ENCODE measurements at regions not wholly inside any gene's neighbourhood (a gene's known extent, or its start where the extent isn't known, plus 50 kb on each side); places are given as distances from the start of the nearest gene placed in this dataset.
"Not testable (repeated sequence)": the region's sequence is repeated elsewhere in the genome, so short reads cannot be mapped to it uniquely, and the experiment has no call there.

DNA sequence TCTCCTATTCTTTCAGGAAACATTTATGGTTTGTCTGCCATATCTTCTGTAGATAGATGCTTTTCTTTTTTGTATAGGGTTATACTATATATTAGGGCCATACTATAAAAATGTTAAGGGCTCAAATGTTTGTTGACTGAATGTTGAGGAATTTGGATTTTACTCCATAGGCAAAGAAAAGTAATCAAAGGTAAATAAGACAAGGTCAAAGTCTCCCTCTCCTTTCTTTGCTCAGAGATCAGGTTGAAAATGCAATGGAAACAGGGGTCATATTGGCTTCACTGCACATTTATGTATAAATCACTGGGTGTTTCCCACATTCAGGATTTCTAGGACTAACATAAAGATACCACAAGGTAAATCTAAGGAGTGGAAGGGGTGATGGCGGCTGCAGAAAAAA is 291.4 kb upstream of the FZD8 start:
- Histone ChIP-seq H3K4me1 (ENCODE audit: insufficient read depth, poor library complexity, severe bottlenecking) (no peaks in the 10 kb centered on the region), H3K4me3 (ENCODE audit: severe bottlenecking) (no peak overlapping the region), H3K27ac (ENCODE audit: poor library complexity, severe bottlenecking) (no peak overlapping the region), H3K27me3 (ENCODE audit: insufficient read depth, poor library complexity, severe bottlenecking) (no peaks in the 10 kb centered on the region), H3K9me3 (ENCODE audit: severe bottlenecking) (no peaks in the 10 kb centered on the region), H3K36me3 (ENCODE audit: low read depth) (no peaks in the 10 kb centered on the region)
- TF ChIP-seq, protein P1, sequence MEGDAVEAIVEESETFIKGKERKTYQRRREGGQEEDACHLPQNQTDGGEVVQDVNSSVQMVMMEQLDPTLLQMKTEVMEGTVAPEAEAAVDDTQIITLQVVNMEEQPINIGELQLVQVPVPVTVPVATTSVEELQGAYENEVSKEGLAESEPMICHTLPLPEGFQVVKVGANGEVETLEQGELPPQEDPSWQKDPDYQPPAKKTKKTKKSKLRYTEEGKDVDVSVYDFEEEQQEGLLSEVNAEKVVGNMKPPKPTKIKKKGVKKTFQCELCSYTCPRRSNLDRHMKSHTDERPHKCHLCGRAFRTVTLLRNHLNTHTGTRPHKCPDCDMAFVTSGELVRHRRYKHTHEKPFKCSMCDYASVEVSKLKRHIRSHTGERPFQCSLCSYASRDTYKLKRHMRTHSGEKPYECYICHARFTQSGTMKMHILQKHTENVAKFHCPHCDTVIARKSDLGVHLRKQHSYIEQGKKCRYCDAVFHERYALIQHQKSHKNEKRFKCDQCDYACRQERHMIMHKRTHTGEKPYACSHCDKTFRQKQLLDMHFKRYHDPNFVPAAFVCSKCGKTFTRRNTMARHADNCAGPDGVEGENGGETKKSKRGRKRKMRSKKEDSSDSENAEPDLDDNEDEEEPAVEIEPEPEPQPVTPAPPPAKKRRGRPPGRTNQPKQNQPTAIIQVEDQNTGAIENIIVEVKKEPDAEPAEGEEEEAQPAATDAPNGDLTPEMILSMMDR (IDR thresholded peaks at IDR 0.05; ENCODE audit: poor library complexity, severe bottlenecking), result no peak
- ATAC-seq (ENCODE audit: low read depth), result no peak
- no peak for DNase-seq (ENCODE audit: low spot score)

DNA sequence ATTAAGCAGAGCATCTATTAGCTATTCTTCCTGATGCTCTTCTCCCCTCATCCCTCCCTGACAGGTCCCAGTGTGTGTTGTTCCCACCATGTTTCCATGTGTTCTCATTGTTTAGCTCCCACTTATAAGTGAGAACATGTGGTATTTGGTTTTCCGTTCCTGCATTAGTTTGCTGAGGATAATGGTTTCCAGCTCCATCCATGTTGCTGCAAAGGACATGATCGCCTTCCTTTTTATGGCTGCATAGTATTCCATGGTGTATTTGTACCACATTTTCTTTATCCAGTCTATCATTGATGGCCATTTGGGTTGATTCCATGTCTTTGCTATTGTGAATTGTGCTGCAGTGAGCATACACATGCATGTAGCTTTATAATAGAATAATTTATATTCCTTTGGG is 287.9 kb upstream of the FZD8 start:
- not testable (repeated sequence) for H3K27me3 ChIP-seq (ENCODE audit: insufficient read depth, poor library complexity, severe bottlenecking); H3K4me3 ChIP-seq (ENCODE audit: severe bottlenecking); H3K36me3 ChIP-seq (ENCODE audit: low read depth); H3K27ac ChIP-seq (ENCODE audit: poor library complexity, severe bottlenecking); H3K9me3 ChIP-seq (ENCODE audit: severe bottlenecking); DNase-seq (ENCODE audit: low spot score); H3K4me1 ChIP-seq (ENCODE audit: insufficient read depth, poor library complexity, severe bottlenecking); ATAC-seq (ENCODE audit: low read depth)

DNA sequence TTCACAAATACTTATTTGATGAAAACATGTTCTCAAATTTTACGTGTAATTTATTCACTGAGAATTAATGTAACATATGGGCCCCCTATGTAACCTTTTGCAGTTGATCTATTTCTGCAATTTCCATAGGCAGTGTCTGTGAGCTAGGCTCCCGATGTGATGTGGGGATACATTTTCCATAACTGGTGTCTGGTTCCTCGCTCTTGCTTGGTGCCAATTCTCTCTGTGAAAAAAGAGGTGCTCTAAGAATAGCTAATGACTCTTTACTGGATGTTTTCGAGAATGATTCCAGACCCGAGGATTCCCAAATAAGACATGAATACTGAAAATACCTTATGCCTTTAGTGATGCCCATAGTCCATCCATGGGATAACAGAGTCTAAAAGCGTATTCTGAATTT is 286.7 kb upstream of the FZD8 start:
- H3K36me3 ChIP-seq (ENCODE audit: low read depth), result no peaks in the 10 kb centered on the region
- ATAC-seq (ENCODE audit: low read depth) (no peak), DNase-seq (ENCODE audit: low spot score) (no peak)
- H3K27me3 ChIP-seq (ENCODE audit: insufficient read depth, poor library complexity, severe bottlenecking), result no peaks in the 10 kb centered on the region
- no peak overlapping the region for H3K27ac ChIP-seq (ENCODE audit: poor library complexity, severe bottlenecking)
- TF ChIP-seq, protein P1 (IDR thresholded peaks at IDR 0.05; ENCODE audit: poor library complexity, severe bottlenecking), result no peak
- H3K4me1 ChIP-seq (ENCODE audit: insufficient read depth, poor library complexity, severe bottlenecking), result no peaks in the 10 kb centered on the region
- H3K9me3 ChIP-seq (ENCODE audit: severe bottlenecking), result no peaks in the 10 kb centered on the region
- H3K4me3 ChIP-seq (ENCODE audit: severe bottlenecking), result no peak overlapping the region

DNA sequence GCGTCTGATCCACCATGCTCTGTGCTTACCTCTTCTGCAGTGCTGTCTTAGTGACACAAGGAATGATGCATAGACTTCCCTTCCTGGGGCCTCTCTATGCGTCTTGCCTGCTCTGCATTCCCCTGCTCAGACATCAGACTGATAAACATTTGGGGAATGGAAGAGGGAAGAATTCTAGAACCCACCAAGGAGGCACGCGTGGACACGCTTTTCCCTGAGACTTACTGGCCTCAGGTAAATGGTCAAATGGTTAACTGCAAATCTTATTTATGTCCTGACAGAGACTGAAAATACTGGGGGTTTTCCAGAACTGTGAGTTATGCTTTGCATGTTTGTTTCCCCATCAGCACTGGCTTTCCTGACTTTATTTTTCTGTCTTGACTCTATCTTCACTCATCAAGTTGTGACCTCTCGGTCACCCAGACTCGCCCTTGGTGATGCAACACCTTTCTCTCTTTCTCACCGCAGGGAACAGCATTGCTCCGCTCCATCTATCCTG is 285.9 kb upstream of the FZD8 start:
- Histone ChIP-seq H3K27me3 (ENCODE audit: insufficient read depth, poor library complexity, severe bottlenecking) (no peaks in the 10 kb centered on the region), H3K4me1 (ENCODE audit: insufficient read depth, poor library complexity, severe bottlenecking) (no peaks in the 10 kb centered on the region), H3K4me3 (ENCODE audit: severe bottlenecking) (no peak overlapping the region), H3K27ac (ENCODE audit: poor library complexity, severe bottlenecking) (no peak overlapping the region), H3K36me3 (ENCODE audit: low read depth) (no peaks in the 10 kb centered on the region), H3K9me3 (ENCODE audit: severe bottlenecking) (no peaks in the 10 kb centered on the region)
- TF ChIP-seq, protein P1 (IDR thresholded peaks at IDR 0.05; ENCODE audit: poor library complexity, severe bottlenecking), result no peak
- DNase-seq (ENCODE audit: low spot score) (no peak), ATAC-seq (ENCODE audit: low read depth) (no peak)

DNA sequence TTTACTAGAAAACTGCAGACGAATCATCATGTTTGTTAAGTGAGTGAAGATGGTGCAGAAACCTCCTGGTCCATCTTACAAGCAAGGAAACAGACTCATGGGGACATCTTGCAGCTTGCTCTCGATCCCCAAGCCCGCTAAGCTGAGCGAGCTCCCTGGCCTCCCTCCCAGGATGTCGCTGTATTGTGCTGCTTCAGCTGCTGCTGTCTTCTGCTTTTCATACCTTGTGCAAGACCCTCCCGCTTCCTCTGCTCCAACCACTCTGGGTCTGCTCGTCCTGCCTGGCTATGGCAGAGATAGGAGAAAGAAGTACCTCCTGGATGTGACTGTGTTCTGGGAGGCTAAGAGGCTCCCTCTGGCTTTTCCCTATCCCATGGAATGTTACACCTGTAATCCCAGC is 285.2 kb upstream of the FZD8 start:
- Histone ChIP-seq H3K4me1 (ENCODE audit: insufficient read depth, poor library complexity, severe bottlenecking) (no peaks in the 10 kb centered on the region), H3K36me3 (ENCODE audit: low read depth) (no peaks in the 10 kb centered on the region), H3K9me3 (ENCODE audit: severe bottlenecking) (no peaks in the 10 kb centered on the region), H3K27me3 (ENCODE audit: insufficient read depth, poor library complexity, severe bottlenecking) (no peaks in the 10 kb centered on the region), H3K27ac (ENCODE audit: poor library complexity, severe bottlenecking) (no peak overlapping the region), H3K4me3 (ENCODE audit: severe bottlenecking) (no peak overlapping the region)
- ATAC-seq (ENCODE audit: low read depth), result no peak
- DNase-seq (ENCODE audit: low spot score), result no peak
- TF ChIP-seq, protein P1 (IDR thresholded peaks at IDR 0.05; ENCODE audit: poor library complexity, severe bottlenecking), result no peak
